NCI-H82 (cell line): ENCODE measurements at regions not wholly inside any gene's neighbourhood (a gene's known extent, or its start where the extent isn't known, plus 50 kb on each side); places are given as distances from the start of the nearest gene placed in this dataset.

Experiments
- DNase-seq: peaks from one replicate; lab custom pipeline; 2025; lab: John Stamatoyannopoulos, UW

GRCh38 chr18:31247574-31248199, 70.3 kb upstream of the DSG1 start:
- DNase-seq: no peak

GRCh38 chr18:31248783-31249521, 69.0 kb upstream of the DSG1 start:
- no peak for DNase-seq

- no peak for DNase-seq
Observed at GRCh38 chr18:31250902-31251301, 67.1 kb upstream of the DSG1 start.

GRCh38 chr18:31252522-31252921, 65.4 kb upstream of the DSG1 start:
- DNase-seq: no peak

- DNase-seq: no peak
Observed at GRCh38 chr18:31255953-31256352, 62.0 kb upstream of the DSG1 start.

GRCh38 chr18:31258789-31259188, 59.2 kb upstream of the DSG1 start:
- no peak for DNase-seq

GRCh38 chr18:31261792-31262582, 56.0 kb upstream of the DSG1 start:
- no peak for DNase-seq

GRCh38 chr18:31267823-31268481, 50.0 kb upstream of the DSG1 start:
- no peak for DNase-seq
